GM19455 (cell line): ENCODE measurements at regions not wholly inside any gene's neighbourhood (a gene's known extent, or its start where the extent isn't known, plus 50 kb on each side); places are given as distances from the start of the nearest gene placed in this dataset.
"Not testable (repeated sequence)": the region's sequence is repeated elsewhere in the genome, so short reads cannot be mapped to it uniquely, and the experiment has no call there.

ENCODE experiments used
- ATAC-seq: cut with Tn5 transposase; IDR thresholded peaks from one replicate; pipeline ENCODE4 v1.9.1; 2021; ENCODE audit not compliant: unreplicated experiment

DNA sequence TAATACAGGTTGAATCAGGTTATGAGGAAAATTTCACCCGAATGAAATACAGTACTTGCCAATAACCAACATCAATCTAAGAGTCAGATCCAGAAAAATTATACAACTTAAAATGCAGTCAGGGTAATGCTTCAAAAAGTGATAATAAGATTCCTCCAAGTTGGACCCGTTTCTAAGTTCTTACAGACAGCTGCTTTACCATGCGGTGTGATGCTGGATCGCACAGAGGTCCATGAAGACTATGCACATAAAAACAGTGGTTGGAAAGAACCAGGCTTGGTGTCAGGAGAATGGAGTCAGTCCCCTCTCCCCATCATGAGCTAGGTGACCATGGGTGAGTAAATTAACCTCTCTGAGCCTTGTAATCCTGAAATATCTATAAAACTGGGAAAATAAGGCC is 261.3 kb downstream of the QDPR start:
- ATAC-seq, result no peak

DNA sequence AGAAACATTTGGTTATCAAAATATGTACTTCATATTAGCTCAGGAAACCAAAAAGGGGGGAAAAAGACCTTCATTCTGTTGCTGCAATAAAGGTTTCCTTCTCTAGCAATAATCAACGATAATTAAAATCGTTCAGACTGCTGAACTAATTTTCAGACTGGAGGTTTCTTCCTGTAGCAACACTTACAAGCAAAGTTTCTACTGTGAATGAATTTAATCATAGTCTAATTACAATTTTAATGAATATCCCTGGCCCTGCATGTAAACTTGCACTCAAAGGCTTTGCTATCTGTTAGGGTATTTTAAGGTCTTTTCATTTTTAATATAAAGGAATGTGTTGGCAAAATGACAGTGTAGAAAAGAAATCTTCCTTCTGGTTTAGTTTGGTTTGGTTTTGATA is 265.2 kb downstream of the QDPR start:
- no peak for ATAC-seq

DNA sequence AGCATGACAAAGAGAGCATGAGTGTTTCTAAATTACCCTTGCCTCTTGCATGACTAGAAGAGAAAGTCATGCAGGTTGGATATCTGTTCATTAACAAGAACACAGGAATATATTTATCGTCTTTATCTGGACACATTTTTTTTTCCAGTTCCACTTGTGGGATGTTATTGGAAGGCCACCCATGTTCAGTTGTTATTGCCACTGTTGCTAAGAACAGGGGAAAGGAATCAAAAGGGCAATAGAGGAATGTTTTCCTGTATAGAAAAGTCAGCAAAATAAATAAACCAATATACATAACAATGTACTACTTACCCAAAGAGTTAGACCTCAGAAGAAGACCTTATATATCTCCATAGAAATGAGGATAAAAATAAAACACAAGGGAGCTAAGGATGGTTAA is 270.1 kb downstream of the QDPR start:
- no peak for ATAC-seq

DNA sequence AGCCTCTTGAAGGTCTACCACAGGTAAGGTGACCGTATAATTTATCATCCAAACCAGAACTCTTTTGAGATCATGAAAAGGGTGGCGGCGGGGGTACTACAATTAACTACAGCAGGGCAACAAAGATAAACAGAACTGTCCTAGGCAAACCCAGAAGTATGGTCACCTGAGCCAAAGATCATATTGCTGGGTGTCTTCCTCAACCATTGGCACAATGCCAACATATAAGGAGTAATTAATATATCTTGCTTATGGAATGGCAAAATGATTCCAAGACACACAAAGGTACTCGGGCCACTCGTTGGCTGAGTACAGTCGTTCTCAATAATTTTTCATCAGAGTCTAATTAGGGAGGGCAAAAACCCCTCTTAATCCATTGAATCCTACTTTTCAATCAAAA is 273.3 kb downstream of the QDPR start:
- no peak for ATAC-seq

DNA sequence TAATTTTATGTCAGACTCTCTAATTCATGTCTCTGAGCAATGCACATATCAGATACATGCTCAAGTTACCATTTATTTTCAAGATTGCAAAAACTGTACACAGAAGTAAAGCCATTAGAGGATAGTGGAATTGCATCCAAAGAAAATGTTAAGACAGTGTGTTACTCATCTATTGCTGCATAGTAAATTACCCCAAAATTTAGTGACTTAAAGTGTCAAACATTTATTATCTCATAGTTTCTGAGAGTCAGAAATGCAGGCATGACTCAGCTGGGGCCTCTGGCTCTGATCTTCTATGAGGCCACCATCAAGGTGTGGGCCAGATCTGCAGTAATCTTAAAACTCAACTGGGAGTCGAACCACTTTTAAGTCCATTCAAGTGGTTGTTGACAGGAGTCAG is 275.2 kb downstream of the QDPR start:
- no peak for ATAC-seq

DNA sequence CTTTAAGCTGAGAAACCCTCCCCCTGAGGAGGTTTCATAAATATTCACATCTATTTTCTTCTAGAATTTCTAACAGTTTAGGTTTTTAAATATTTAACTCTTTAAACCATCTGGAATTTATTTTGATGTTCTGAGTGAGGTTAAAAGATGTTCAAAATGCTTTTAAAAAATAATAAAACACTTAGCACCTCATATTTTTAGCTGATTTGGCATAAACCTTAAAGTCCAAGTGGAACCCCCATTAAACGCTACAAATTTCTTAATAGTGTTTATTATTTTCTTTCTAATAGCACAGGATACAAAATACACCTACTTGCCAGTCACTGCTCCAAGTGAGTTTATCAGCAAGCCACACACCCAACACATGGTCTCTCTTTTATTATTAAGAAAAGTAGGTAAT is 277.2 kb downstream of the QDPR start:
- no peak for ATAC-seq

DNA sequence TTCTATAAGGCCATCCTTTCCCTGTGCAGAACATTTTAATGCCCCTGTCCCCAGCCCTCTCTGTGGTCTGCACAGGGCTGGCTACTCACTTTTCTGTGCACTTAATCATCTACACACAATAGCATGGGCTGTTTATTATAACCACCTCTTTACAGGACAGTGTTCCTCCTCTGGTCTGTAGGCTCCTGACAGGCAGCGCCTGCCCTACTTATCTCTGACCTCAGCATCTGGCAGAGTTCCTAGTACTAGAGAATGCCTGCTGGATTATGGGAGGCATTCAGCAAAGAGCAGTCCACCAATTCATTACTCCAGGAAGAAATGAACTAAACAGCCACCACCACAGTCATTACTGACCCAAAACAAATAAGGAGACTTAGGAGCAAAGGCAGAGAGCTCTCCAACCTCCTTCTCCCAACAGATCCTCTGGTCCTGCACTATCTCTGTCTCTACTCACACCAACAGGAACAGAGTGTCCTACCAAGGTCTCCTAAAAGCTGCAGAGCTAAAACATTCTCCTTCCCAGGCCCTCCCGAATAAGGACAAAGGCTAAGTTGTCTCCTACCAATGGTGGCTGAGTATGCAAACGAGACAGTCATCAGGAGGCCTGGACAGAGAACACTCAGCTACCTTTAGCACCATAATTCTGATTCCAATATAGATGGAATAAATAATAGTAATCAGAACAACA is 279.2 kb downstream of the QDPR start:
- no peak for ATAC-seq

DNA sequence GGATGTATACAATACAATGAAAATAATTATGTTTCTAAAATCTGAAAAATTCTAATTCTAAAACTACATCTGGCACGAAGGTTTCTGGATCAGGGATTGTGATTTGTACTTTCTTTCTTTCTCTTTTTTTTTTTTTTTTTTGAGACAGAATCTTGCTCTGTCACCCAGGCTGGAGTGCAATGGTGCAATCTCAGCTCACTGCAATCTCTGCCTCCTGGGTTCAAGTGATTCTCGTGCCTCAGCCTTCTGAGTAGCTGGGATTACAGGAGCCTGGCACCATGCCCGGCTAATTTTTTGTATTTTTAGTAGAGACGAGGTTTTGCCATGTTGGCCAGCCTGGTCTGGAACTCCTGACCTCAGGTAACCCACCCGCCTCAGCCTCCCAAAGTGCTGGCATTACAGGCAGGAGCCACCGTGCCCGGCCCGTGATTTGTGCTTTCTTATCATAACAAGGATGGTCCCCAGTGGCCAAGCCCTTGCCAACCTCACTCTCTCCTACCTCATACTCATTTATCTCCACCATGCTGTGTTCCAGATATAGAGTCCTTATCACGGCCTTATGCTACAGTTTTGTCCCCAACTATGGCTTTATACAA is 279.9 kb downstream of the QDPR start:
- not testable (repeated sequence) for ATAC-seq

DNA sequence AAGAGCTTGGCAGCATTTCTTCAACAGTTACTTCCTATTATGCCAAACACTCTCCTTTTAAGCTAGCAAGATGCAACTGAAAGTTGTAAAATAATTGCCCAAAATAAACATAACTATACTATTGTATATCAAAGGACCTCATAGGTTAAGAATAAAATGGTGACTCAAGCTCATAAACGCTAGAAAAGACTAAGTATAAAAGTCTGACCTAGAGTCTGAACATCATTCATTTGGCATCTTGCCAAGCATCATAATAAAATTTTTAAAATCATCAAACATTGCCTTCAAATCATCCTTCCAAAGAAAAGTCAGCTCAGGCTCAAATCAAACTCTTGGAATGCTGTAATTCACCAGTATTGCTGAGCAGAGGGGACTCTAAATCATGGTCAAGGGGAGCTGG is 281.2 kb downstream of the QDPR start:
- ATAC-seq, result no peak

DNA sequence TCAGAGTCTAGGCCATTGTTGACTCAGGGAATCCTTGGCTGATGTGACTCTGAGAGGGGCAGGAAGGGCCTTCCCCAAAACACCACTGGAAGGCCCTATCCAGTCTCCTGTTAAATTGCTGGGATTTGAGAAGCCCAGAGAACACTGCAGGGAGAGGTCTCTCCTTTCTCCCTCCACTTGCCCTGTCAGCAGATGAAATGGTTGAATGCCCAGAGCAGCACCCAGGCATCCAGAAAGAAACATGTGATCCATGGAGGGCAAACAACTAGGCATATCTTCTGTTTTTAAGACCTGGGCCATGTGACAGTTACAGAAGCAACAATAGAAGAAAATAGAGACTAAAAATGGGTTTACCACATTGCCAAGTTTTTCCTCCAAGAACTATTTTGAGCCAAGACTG is 291.1 kb downstream of the QDPR start:
- no peak for ATAC-seq

DNA sequence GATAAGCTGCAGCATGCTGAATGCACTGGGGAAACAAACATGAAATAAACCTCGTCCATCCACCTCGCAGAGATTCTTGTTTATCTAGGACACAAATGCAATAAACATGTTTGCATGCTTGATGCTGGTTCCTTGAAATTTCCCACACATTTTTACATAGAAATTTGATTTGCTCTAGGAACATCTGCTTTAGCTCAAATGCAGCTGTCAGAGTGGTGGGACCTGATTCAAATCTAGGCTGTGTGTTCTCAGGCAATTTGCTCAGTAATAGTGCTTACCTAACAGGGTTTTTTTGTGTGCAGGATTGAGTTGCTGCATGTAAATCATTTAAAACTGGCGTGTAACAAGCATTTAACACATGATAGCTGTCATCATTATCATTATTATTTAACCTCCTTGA is 293.1 kb downstream of the QDPR start:
- ATAC-seq, result no peak

DNA sequence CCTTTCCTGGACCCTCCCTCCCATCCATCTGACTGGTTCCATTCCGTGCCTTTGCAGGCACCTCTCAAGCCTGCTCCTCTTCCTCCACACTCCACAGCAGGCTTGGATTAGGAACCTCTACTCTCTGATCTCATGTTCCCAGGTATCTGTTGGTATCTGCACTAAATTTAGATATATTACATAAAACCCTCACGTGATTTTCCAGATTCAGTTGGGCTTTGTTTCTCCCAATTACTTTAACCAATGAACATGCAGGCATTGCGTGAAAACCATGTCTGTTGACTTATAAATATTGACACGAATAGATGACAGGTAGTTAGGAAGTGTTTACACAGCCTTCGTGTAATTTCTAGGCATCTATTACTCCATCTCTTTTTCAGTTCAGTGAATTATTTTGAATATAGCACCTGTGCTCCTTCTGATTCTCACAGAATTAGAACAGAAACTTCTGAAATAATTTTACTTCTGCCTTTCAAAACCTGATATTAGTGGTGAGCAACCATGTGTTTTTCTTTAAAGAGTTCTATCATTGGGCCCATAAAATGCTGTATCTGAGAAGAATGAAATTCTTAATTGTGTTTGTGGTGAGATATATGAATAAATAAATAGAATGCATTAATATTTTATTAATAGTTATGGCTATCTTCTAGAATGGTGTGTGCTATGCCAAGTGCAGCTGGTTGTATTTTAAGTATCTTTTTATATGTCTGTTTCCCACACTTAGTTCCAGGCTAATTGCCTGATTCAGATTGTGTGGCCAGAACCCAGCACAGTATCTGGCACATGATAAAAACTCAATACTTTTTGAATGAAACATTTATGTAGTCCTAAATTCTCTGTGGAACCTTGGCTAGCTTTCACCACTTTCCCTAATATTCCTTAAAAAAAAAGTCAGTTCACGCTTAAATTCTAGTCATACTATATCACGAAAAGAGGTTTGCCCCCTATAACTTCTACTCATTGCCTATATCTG is 304.8 kb downstream of the QDPR start:
- ATAC-seq, result no peak

DNA sequence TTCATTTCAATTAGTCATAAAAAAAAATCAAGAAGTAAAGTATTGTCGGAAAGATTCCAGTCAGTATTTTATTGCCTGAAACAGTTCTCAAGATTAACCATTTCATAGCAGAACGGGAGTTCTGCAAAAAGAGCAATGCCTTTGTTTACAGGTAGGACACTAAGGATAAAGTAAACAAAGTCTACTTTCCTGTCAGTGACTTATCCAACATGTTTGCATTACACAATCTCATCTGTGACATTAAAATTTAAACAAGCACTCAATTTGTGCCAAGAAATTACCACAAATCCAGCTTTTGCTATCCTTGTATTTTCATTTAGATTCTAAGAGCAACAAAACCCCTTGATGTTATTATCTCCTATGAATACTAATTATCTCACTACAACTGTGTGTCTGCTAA is 306.5 kb upstream of the LDB2 start:
- no peak for ATAC-seq

DNA sequence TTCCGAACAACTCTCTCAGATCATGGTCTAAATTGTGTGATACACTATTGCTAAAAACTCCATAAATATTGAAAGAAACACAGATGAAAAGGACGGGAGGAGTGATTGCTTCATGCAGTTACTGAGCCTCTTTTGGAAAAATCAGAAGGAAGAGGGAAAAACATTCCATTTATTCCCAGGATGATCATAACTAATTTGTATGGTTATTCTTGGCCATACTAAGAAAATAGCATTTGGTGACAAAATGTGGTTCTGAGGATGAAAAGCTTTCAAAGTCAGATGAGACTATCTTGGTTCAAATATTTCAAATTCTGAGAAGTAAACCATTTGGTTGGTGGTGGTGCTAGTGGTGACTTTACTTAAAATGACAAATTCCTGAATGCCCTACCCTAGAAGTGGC is 305.4 kb upstream of the LDB2 start:
- no peak for ATAC-seq

DNA sequence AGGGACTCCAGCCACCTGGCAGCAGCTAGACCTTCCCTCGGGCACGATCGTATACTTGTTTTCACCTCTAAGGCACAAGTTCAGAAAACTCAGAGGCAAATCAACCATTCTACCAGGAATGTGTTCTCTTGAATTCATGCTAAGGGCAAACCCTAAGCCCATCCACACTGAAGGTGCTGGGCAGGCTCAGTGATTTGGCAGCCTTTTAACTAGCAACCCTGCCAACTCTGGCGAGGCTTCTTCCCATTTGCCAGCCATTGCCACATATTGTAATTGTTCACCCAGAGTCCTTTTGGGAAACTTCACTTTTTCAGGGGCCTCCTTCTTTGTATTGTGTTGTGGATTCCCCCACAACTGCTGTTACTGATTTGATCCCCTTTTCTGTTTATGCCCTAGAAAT is 298.6 kb upstream of the LDB2 start:
- no peak for ATAC-seq

DNA sequence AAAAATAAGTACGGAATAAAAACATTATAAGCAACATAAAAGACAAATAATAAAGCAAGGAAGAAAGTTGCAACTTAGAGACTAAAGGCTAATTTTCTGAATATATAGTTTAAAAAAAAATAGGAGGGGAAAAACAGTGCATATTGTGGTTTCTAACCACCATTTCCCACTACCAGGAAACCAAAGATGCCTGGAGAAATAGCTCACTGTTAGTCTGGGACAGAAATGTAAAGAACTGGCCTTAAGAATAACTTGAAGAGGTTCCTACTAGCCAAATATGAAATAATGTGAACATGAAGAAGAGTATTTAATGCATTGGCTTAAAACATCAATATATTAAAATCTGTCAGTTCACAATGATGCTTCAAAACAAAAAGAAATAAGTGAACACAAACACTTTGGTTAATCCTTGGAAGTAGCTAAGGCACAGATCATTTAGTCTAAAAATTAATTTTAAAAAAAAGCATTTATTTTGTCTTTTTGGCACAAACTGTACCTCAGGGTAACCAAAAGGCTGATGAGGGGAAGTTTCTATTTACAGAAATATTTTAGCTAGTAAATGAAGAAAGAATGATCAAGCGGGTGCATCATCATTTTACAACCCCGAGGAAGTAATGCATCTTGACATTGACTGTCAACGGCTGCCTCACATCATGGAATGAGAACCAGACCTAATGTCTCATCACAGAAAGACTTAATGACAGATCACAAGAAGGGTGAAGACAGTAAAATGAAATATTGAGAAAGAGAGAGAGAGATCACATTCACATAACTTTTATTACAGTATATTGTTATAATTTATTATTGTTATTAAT is 297.2 kb upstream of the LDB2 start:
- no peak for ATAC-seq

DNA sequence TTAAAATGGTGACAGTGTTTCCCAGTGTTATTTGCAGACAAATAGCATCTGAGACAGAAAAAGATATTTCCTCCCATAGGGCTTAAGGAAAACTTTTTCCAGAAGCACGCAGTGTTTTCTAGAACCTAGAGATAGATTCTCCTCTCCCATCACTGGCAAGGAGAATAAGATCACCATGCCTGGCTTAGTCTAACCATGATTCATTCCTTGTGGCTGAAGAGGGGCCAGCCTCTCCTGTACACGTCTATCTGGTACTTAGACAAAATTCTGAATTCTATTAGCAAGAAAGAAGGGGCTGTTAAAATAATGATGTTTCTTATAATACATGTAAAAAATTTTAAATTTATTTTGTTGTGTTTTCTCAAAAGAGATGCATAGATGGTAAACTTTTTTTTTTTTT is 296.1 kb upstream of the LDB2 start:
- no peak for ATAC-seq

DNA sequence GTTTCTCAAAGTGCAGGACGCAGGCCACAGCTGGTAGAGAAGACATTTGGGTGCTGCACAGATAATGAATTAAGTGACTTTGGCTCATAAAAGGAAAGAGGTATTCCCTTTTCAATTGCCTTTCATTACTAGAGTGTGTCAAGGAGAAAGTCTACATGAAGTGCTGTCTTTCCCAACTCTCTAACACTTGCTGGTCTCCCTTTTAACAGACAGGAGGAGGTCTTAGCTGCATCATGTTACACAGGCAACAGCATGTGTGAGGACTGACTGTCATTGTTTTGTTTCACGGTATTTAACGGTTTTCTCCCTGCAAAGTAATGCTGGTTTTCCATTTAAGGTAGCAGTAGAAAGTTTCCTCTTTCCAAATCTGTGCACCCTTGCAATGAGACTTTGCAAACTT is 291.3 kb upstream of the LDB2 start:
- no peak for ATAC-seq

DNA sequence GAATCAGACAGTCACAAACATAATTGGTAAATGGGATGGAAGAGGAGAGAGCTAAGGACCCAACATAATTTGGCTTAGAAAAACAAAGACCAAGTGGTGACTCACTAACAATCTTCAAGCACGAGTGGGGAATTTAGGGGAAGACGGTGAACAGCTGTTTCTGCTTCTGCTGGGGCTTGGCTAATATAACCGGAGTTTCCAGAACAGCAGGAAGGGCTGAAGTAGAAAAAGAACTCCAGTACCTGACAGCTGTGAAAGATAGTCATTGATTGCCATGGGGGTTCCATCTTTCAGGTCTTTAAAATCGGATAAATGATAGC is 290.9 kb upstream of the LDB2 start:
- no peak for ATAC-seq

DNA sequence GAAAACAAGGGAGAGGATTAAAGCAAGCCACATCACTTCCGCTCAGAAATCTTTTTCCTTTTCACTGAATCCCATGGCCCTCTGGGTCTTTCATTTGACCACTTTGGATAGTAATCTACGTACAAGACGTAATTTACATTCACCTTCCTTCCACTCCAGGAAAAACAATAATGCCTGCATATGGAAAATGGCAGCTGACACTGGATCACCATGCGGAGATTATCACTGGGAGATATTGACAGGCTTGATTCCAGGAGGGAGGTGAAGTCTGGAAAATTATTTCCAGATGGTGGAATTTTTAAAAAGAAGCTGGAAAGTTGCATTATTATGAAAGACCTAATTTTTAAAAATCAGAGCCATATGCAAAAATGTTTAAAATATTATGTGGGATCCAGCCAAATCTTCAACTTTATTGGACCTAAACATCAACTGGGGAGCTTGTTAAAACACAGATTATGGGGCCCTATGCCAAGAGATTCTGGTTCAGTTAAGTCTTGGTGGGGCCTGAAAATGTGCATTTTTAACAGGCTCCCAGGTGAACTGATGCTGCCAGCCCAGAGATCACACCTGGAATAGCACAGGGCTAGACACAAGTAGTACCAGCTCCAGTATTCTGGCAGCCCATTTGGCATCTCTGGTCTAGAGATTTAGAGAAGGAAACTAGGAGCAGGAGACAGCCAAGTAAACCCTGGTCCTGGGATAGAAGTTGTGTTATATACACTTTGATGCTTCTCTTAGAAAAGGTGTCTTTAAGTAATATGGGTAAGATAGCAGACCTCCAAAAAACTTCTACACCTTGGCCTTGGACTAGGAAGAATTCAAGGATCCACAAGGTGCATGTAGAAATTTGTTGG is 290.3 kb upstream of the LDB2 start:
- no peak for ATAC-seq
